GM12878 (cell line): ENCODE measurements at regions not wholly inside any gene's neighbourhood (a gene's known extent, or its start where the extent isn't known, plus 50 kb on each side); places are given as distances from the start of the nearest gene placed in this dataset.

Experiments used
- ATAC-seq: fragments of 200-7000 bp; cut with Tn5 transposase; 3 replicates; pipeline ENCODE4 v1.9.1; 2020; ENCODE audit warnings: mild to moderate bottlenecking, moderate library complexity
- BruUV-seq: library from RNA; stranded (reverse); fragments of 400-500 nt; replicated peaks from 2 replicates; lab custom pipeline; 2021; lab: Mats Ljungman, UMichigan
- CTCF ChIA-PET: fragments of 300-600 bp; sonication (Branson Sonifier 250); formaldehyde crosslinking; extraction: SDS; loops from one replicate; lab custom pipeline; 2021; ENCODE audit warnings: inconsistent platforms; lab: Yijun Ruan, JAX
- POLR2A ChIA-PET: fragments of 350-600 bp; formaldehyde crosslinking; extraction: SDS; loops from one replicate; lab custom pipeline; 2021; ENCODE audit warnings: inconsistent platforms; lab: Charles Lee
- RAD21 ChIA-PET: fragments of 300-600 bp; sonication (Branson Sonifier 250); formaldehyde crosslinking; loops from one replicate; lab custom pipeline; 2023; ENCODE audit warnings: antibody characterized with exemption; ENCODE audit not compliant: unreplicated experiment; lab: Charles Lee
- SMC1A ChIA-PET: fragments of 300-600 bp; sonication (Branson Sonifier 250); formaldehyde crosslinking; loops from one replicate; lab custom pipeline; 2023; ENCODE audit not compliant: unreplicated experiment, uncharacterized antibody; lab: Charles Lee
- DNase-seq: peaks from one replicate; pipeline ENCODE4 v3.0.0-alpha.2; 2011; ENCODE audit warnings: low read depth, low spot score
- FAIRE-seq: peaks from 3 replicates; lab custom pipeline; 2011; peaks lifted over from hg19 to GRCh38; lab: Jason Lieb, UNC
- H2AFZ ChIP-seq: 2 replicates; pipeline ENCODE4 v1.6.0; 2011; ENCODE audit warnings: low read depth, low read length, control low read depth; ENCODE audit not compliant: control insufficient read depth
- H3K27ac ChIP-seq: 2 replicates; pipeline ENCODE4 v1.5.1; 2011; ENCODE audit warnings: control low read depth; ENCODE audit not compliant: control insufficient read depth, insufficient read depth
- H3K27me3 ChIP-seq, 2 experiments: replicated peaks in 1 of 2; 2 replicates each; pipeline versions ENCODE4 v1.6.0 to v1.6.1; 2011; ENCODE audit warnings: low read length in 1 of 2; ENCODE audit not compliant: control insufficient read depth in 2 of 2, insufficient read depth in 2 of 2
- H3K36me3 ChIP-seq, 2 experiments: 2 replicates each; pipeline ENCODE4 v1.5.1; 2011; ENCODE audit warnings: low read length in 1 of 2; ENCODE audit not compliant: control insufficient read depth in 2 of 2, insufficient read depth in 2 of 2
- H3K4me1 ChIP-seq: 2 replicates; pipeline ENCODE4 v1.6.1; 2011; ENCODE audit warnings: mild to moderate bottlenecking, low read length, moderate library complexity, mixed read lengths; ENCODE audit not compliant: control insufficient read depth, insufficient read depth
- H3K4me2 ChIP-seq: 2 replicates; pipeline ENCODE4 v1.6.0; 2011; ENCODE audit warnings: control low read depth; ENCODE audit not compliant: control insufficient read depth, insufficient read depth
- H3K4me3 ChIP-seq: fragments of 200-600 bp; sonication (generic); 2 replicates; pipeline ENCODE4 v1.5.1; 2016
- H3K79me2 ChIP-seq: 2 replicates; pipeline ENCODE4 v1.6.0; 2011; ENCODE audit warnings: low read length; ENCODE audit not compliant: control insufficient read depth, insufficient read depth
- H3K9ac ChIP-seq: 2 replicates; pipeline ENCODE4 v1.8.0; 2011; ENCODE audit warnings: low read length, control low read depth, mixed read lengths; ENCODE audit not compliant: control insufficient read depth, insufficient read depth
- H3K9me3 ChIP-seq: replicated peaks from 3 replicates; pipeline ENCODE4 v1.5.1; 2011; ENCODE audit warnings: mild to moderate bottlenecking, low read length; ENCODE audit not compliant: control insufficient read depth, insufficient read depth
- H4K20me1 ChIP-seq: 2 replicates; pipeline ENCODE4 v1.6.0; 2011; ENCODE audit not compliant: control insufficient read depth, insufficient read depth
- CBX3 ChIP-seq: fragments of 200-600 bp; sonication (generic); IDR thresholded peaks from 2 replicates; pipeline ENCODE4 v1.6.1; 2016; ENCODE audit warnings: low read depth, borderline replicate concordance
- CBX5 ChIP-seq: sonication (generic); IDR thresholded peaks from 2 replicates; pipeline ENCODE4 v1.6.1; 2016; ENCODE audit warnings: low read depth, moderate library complexity, mild to moderate bottlenecking, inconsistent platforms
- FOXK2 ChIP-seq: fragments of 450-650 bp; IDR thresholded peaks from 2 replicates; pipeline ENCODE4 v1.6.1; 2017; ENCODE audit warnings: mild to moderate bottlenecking, moderate library complexity
- FOXM1 ChIP-seq: IDR thresholded peaks from 2 replicates; pipeline ENCODE4 v1.6.1; 2012; ENCODE audit warnings: low read depth, mild to moderate bottlenecking, inconsistent platforms, low read length, moderate library complexity
- MEF2B ChIP-seq: fragments of 450-650 bp; IDR thresholded peaks from 2 replicates; pipeline ENCODE4 v1.6.1; 2018; ENCODE audit warnings: mild to moderate bottlenecking, moderate library complexity; ENCODE audit not compliant: partially characterized antibody, poor library complexity, severe bottlenecking
- MTA3 ChIP-seq: IDR thresholded peaks from 2 replicates; pipeline ENCODE4 v1.6.1; 2012; ENCODE audit warnings: low read length, inconsistent platforms, borderline replicate concordance
- MYB ChIP-seq: fragments of 150-350 bp; IDR thresholded peaks from 2 replicates; pipeline ENCODE4 v1.6.1; 2014; ENCODE audit warnings: mild to moderate bottlenecking, low read depth, low read length, borderline replicate concordance
- NFIC ChIP-seq: IDR thresholded peaks from 2 replicates; pipeline ENCODE4 v1.6.1; 2012; ENCODE audit warnings: low read depth, mild to moderate bottlenecking, inconsistent platforms, low read length, moderate library complexity
- PAX5 ChIP-seq: IDR thresholded peaks from 2 replicates; pipeline ENCODE4 v1.6.1; 2011; ENCODE audit warnings: low read depth, low read length, borderline replicate concordance
- RBBP5 ChIP-seq: fragments of 200-600 bp; sonication (generic); conservative IDR thresholded peaks from 2 replicates; pipeline ENCODE4 v1.6.1; 2016
- RFX5 ChIP-seq: IDR thresholded peaks from 2 replicates; pipeline ENCODE4 v1.6.1; 2011; ENCODE audit warnings: low read depth, low read length, improper control_type of control experiment
- SMAD5 ChIP-seq: IDR thresholded peaks from 2 replicates; pipeline ENCODE4 v1.6.1; 2016; ENCODE audit warnings: antibody characterized with exemption, low read depth
- SUZ12 ChIP-seq: fragments of 200-600 bp; sonication (generic); IDR thresholded peaks from one replicate; pipeline ENCODE4 v1.6.1; 2018; ENCODE audit warnings: antibody characterized with exemption, mild to moderate bottlenecking; ENCODE audit not compliant: unreplicated experiment
- YBX1 ChIP-seq: fragments of 450-650 bp; IDR thresholded peaks from 2 replicates; pipeline ENCODE4 v1.6.1; 2016; ENCODE audit warnings: antibody characterized with exemption
- ZNF207 ChIP-seq: fragments of 450-650 bp; IDR thresholded peaks from 2 replicates; pipeline ENCODE4 v1.6.1; 2014; ENCODE audit warnings: antibody characterized with exemption, mild to moderate bottlenecking, borderline replicate concordance
- ZNF24 ChIP-seq: fragments of 450-650 bp; IDR thresholded peaks from 2 replicates; pipeline ENCODE4 v1.6.1; 2017; ENCODE audit warnings: antibody characterized with exemption, mild to moderate bottlenecking
- ZNF622 ChIP-seq: fragments of 450-650 bp; IDR thresholded peaks from 2 replicates; pipeline ENCODE4 v1.6.1; 2017; ENCODE audit warnings: mild to moderate bottlenecking, inconsistent platforms
- WGBS: methylation state at CpG from one replicate; pipeline ENCODE4 v1.1.6; 2016; ENCODE audit warnings: low lambda C conversion rate; ENCODE audit not compliant: insufficient replicate concordance, insufficient coverage; ENCODE audit errors: missing lambda C conversion rate; 5-methylcytosine and 5-hydroxymethylcytosine counted together
- in situ Hi-C: fragments of 300-500 bp; cut with MboI; formaldehyde crosslinking; loops from 9 replicates; pipeline ENCODE4 v1.14.3; 2018; ENCODE audit warnings: mixed read lengths
- intact Hi-C: fragments of 100-400 bp; cut with micrococcal nuclease; formaldehyde crosslinking; loops from one replicate; pipeline ENCODE4 v1.14.2; 2022; ENCODE audit not compliant: unreplicated experiment
- TF ChIP-seq, protein P1 (sequence below): IDR thresholded peaks from 2 replicates; pipeline ENCODE4 v1.6.1; 2012; ENCODE audit warnings: improper control_type of control experiment, low read depth, low read length; ENCODE audit not compliant: insufficient replicate concordance
- TF ChIP-seq, protein P2 (sequence below): fragments of 150-350 bp; IDR thresholded peaks from 2 replicates; pipeline ENCODE4 v1.6.1; 2014; ENCODE audit warnings: mild to moderate bottlenecking, low read depth, low read length
- TF ChIP-seq, protein P3 (sequence below): IDR thresholded peaks from 2 replicates; pipeline ENCODE4 v1.6.1; 2012; ENCODE audit warnings: low read length, inconsistent platforms

DNA sequence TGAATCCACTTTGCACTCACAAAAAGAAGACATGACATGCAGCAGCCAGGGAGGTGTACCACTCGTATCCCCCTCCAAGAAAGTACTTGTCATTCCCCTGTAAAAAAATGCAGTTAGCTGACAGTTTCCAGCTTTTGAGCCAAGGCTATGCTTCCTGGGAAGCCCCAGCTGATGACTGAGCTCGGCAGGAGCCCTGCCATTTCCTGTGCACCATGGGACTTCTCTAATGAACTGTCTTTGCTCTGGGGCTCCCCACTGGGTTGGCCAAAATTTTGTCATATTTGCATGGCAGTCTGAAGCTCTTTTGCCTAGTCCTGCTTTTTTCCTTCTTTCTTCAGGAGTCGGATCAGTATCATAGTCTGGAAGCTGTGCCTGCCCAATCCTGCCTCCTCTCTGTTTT is 104.5 kb upstream of the MAOA start:
- Histone ChIP-seq H3K79me2 (no peaks in the 10 kb centered on the region), H4K20me1 (no peaks in the 10 kb centered on the region), H3K4me3 (no peak overlapping the region), H3K9ac (no peak overlapping the region), H3K4me2 (no peak overlapping the region), H3K9me3 (no peaks in the 10 kb centered on the region), H3K4me1 (no peaks in the 10 kb centered on the region), H2AFZ (no peak overlapping the region), H3K27me3 (no peaks in the 10 kb centered on the region)
- SMC1A ChIA-PET: interaction anchor here (0.8 kb wide), 1 partner anchor 35 kb away, joined by 3 read pairs; no protein-coding TSS in a partner anchor
- in situ Hi-C loops: loop anchor here (10.0 kb wide), 1 partner anchor 207 kb away; no protein-coding TSS in a partner anchor
- CTCF ChIA-PET: interaction anchor here (1.0 to 1.6 kb wide), 3 partner anchors 12 to 202 kb away, joined by 4 to 5 read pairs (median 5); no protein-coding TSS in a partner anchor
- POLR2A ChIA-PET: no interaction called here
- RAD21 ChIA-PET: no interaction called here
- 2% methylated on average over 3 of the region's 3 CpGs for WGBS
- TF ChIP-seq SMAD5 (no peak), SUZ12 (no peak), MYB (no peak), PAX5 (no peak), RFX5 (no peak), CBX5 (no peak), MTA3 (no peak), NFIC (no peak), ZNF24 (no peak), ZNF207 (no peak), ZNF622 (no peak), MEF2B (no peak), YBX1 (no peak), CBX3 (no peak), FOXM1 (no peak), FOXK2 (no peak), RBBP5 (no peak)
- TF ChIP-seq, protein P1, sequence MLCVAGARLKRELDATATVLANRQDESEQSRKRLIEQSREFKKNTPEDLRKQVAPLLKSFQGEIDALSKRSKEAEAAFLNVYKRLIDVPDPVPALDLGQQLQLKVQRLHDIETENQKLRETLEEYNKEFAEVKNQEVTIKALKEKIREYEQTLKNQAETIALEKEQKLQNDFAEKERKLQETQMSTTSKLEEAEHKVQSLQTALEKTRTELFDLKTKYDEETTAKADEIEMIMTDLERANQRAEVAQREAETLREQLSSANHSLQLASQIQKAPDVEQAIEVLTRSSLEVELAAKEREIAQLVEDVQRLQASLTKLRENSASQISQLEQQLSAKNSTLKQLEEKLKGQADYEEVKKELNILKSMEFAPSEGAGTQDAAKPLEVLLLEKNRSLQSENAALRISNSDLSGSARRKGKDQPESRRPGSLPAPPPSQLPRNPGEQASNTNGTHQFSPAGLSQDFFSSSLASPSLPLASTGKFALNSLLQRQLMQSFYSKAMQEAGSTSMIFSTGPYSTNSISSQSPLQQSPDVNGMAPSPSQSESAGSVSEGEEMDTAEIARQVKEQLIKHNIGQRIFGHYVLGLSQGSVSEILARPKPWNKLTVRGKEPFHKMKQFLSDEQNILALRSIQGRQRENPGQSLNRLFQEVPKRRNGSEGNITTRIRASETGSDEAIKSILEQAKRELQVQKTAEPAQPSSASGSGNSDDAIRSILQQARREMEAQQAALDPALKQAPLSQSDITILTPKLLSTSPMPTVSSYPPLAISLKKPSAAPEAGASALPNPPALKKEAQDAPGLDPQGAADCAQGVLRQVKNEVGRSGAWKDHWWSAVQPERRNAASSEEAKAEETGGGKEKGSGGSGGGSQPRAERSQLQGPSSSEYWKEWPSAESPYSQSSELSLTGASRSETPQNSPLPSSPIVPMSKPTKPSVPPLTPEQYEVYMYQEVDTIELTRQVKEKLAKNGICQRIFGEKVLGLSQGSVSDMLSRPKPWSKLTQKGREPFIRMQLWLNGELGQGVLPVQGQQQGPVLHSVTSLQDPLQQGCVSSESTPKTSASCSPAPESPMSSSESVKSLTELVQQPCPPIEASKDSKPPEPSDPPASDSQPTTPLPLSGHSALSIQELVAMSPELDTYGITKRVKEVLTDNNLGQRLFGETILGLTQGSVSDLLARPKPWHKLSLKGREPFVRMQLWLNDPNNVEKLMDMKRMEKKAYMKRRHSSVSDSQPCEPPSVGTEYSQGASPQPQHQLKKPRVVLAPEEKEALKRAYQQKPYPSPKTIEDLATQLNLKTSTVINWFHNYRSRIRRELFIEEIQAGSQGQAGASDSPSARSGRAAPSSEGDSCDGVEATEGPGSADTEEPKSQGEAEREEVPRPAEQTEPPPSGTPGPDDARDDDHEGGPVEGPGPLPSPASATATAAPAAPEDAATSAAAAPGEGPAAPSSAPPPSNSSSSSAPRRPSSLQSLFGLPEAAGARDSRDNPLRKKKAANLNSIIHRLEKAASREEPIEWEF: no peak
- TF ChIP-seq, protein P2, sequence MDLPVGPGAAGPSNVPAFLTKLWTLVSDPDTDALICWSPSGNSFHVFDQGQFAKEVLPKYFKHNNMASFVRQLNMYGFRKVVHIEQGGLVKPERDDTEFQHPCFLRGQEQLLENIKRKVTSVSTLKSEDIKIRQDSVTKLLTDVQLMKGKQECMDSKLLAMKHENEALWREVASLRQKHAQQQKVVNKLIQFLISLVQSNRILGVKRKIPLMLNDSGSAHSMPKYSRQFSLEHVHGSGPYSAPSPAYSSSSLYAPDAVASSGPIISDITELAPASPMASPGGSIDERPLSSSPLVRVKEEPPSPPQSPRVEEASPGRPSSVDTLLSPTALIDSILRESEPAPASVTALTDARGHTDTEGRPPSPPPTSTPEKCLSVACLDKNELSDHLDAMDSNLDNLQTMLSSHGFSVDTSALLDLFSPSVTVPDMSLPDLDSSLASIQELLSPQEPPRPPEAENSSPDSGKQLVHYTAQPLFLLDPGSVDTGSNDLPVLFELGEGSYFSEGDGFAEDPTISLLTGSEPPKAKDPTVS: no peak
- TF ChIP-seq, protein P3, sequence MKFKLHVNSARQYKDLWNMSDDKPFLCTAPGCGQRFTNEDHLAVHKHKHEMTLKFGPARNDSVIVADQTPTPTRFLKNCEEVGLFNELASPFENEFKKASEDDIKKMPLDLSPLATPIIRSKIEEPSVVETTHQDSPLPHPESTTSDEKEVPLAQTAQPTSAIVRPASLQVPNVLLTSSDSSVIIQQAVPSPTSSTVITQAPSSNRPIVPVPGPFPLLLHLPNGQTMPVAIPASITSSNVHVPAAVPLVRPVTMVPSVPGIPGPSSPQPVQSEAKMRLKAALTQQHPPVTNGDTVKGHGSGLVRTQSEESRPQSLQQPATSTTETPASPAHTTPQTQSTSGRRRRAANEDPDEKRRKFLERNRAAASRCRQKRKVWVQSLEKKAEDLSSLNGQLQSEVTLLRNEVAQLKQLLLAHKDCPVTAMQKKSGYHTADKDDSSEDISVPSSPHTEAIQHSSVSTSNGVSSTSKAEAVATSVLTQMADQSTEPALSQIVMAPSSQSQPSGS: no peak
- TF ChIP-seq, all 136 proteins: peak for 0
- no peaks in the 10 kb centered on the region for H3K36me3 ChIP-seq
- intact Hi-C loops: no loop called here
- no peak for DNase-seq
- BruUV-seq: no TSS peak
- no peak overlapping the region for H3K27ac ChIP-seq
- no peak for ATAC-seq
- FAIRE-seq: no peak
